SK-N-SH (cell line): ENCODE measurements at regions not wholly inside any gene's neighbourhood (a gene's known extent, or its start where the extent isn't known, plus 50 kb on each side); places are given as distances from the start of the nearest gene placed in this dataset.

Experiments
- CTCF ChIA-PET: fragments of 300-600, 350-600 bp; formaldehyde crosslinking; extraction: SDS; loops from one replicate; lab custom pipeline; 2021; lab: Yijun Ruan, JAX
- POLR2A ChIA-PET: fragments of 350-600 bp; sonication (Branson Sonifier 250); formaldehyde crosslinking; extraction: SDS; loops from one replicate; lab custom pipeline; 2020; ENCODE audit warnings: antibody characterized with exemption, inconsistent platforms; lab: Yijun Ruan, JAX
- DNase-seq: peaks from one replicate; pipeline ENCODE4 v3.0.0; 2012
- H2AFZ ChIP-seq: fragments of 200-600 bp; sonication (generic); 2 replicates; pipeline ENCODE4 v1.8.1; 2016; ENCODE audit warnings: antibody characterized with exemption, mild to moderate bottlenecking, low read depth
- H3F3A ChIP-seq: fragments of 200-600 bp; sonication (generic); replicated peaks from 2 replicates; pipeline ENCODE3; 2016; ENCODE audit warnings: antibody characterized with exemption, mild to moderate bottlenecking; ENCODE audit not compliant: insufficient read depth
- H3K27ac ChIP-seq, 2 experiments: fragments of 200-500 bp in 1 of 2; fragments of 200-600 bp in 1 of 2; sonication (Bioruptor generic) in 1 of 2; sonication (generic), shearing (Covaris generic) in 1 of 2; 2 replicates each; pipeline versions ENCODE4 v1.5.1 to v1.6.1; 2014 to 2016; ENCODE audit warnings: low read depth in 2 of 2, inconsistent platforms in 1 of 2, low read length in 1 of 2, mild to moderate bottlenecking in 1 of 2, mixed read lengths in 1 of 2
- H3K27me3 ChIP-seq: fragments of 200-600 bp; sonication (generic), shearing (Covaris generic); 2 replicates; pipeline ENCODE4 v1.6.1; 2016; ENCODE audit warnings: mixed run types; ENCODE audit not compliant: insufficient read depth
- H3K36me3 ChIP-seq, 2 experiments: fragments of 200-500 bp in 1 of 2; fragments of 200-600 bp in 1 of 2; sonication (Bioruptor generic) in 1 of 2; sonication (generic) in 1 of 2; replicated peaks in 1 of 2; 2 replicates each; pipeline versions ENCODE3 to v1.5.1; 2014 to 2016; ENCODE audit warnings: low read length in 1 of 2, mild to moderate bottlenecking in 1 of 2; ENCODE audit not compliant: insufficient read depth in 2 of 2, control insufficient read depth in 1 of 2
- H3K4me1 ChIP-seq, 2 experiments: fragments of 200-500 bp in 1 of 2; fragments of 200-600 bp in 1 of 2; sonication (Bioruptor generic) in 1 of 2; sonication (generic), shearing (Covaris generic) in 1 of 2; 2 replicates each; pipeline versions ENCODE4 v1.5.1 to v1.6.1; 2014 to 2016; ENCODE audit warnings: low read depth in 1 of 2, low read length in 1 of 2, mixed run types in 1 of 2; ENCODE audit not compliant: insufficient read depth in 2 of 2, control insufficient read depth in 1 of 2
- H3K4me2 ChIP-seq: fragments of 200-600 bp; sonication (generic), shearing (Covaris generic); 2 replicates; pipeline ENCODE4 v1.6.1; 2017; ENCODE audit warnings: mixed run types
- H3K4me3 ChIP-seq, 2 experiments: fragments of 200-500 bp in 1 of 2; fragments of 200-600 bp in 1 of 2; sonication (Bioruptor generic) in 1 of 2; sonication (generic), shearing (Covaris generic) in 1 of 2; 2 replicates each; pipeline versions ENCODE4 v1.5.1 to v1.8.1; 2014 to 2016; ENCODE audit warnings: low read depth in 2 of 2, inconsistent platforms in 1 of 2, low read length in 1 of 2, mild to moderate bottlenecking in 1 of 2, mixed read lengths in 1 of 2, moderate library complexity in 1 of 2
- H3K79me2 ChIP-seq: fragments of 200-600 bp; sonication (generic); 2 replicates; pipeline ENCODE4 v1.8.1; 2017; ENCODE audit warnings: mild to moderate bottlenecking; ENCODE audit not compliant: insufficient read depth
- H3K9ac ChIP-seq: fragments of 200-600 bp; sonication (generic); 2 replicates; pipeline ENCODE4 v1.6.1; 2017; ENCODE audit warnings: mixed run types
- H3K9me2 ChIP-seq: fragments of 200-600 bp; sonication (generic); 2 replicates; pipeline ENCODE4 v1.6.1; 2017; ENCODE audit warnings: mixed run types
- H3K9me3 ChIP-seq: fragments of 200-600 bp; sonication (generic); 2 replicates; pipeline ENCODE4 v1.6.1; 2017; ENCODE audit warnings: mixed run types, mild to moderate bottlenecking, moderate library complexity
- H4K20me1 ChIP-seq: fragments of 200-600 bp; sonication (generic); 2 replicates; pipeline ENCODE4 v1.6.1; 2017; ENCODE audit warnings: mild to moderate bottlenecking, mixed run types; ENCODE audit not compliant: insufficient read depth
- CHD2 ChIP-seq: fragments of 150-350 bp; IDR thresholded peaks from 2 replicates; pipeline ENCODE4 v1.6.1; 2018; ENCODE audit warnings: low read length; ENCODE audit not compliant: partially characterized antibody
- EP300 ChIP-seq, 2 experiments: IDR thresholded peaks; 2 replicates each; pipeline versions ENCODE4 v1.4.0 to v1.6.1; 2012; ENCODE audit warnings: borderline replicate concordance in 1 of 2, low read depth in 1 of 2, low read length in 1 of 2
- FOSL2 ChIP-seq: IDR thresholded peaks from 2 replicates; pipeline ENCODE4 v1.4.0; 2012; ENCODE audit warnings: low read depth, mild to moderate bottlenecking, moderate library complexity, borderline replicate concordance
- GABPA ChIP-seq: IDR thresholded peaks from 2 replicates; pipeline ENCODE4 v1.4.0; 2012; ENCODE audit warnings: low read depth, mild to moderate bottlenecking
- JUND ChIP-seq: IDR thresholded peaks from 2 replicates; pipeline ENCODE4 v1.4.0; 2012
- MEF2A ChIP-seq: IDR thresholded peaks from 2 replicates; pipeline ENCODE4 v1.4.0; 2012; ENCODE audit warnings: low read depth, borderline replicate concordance
- MXI1 ChIP-seq: IDR thresholded peaks from 2 replicates; pipeline ENCODE4 v1.6.1; 2012; ENCODE audit warnings: mild to moderate bottlenecking, low read depth, low read length, improper control_type of control experiment
- NFIC ChIP-seq: IDR thresholded peaks from 2 replicates; pipeline ENCODE4 v1.4.0; 2012; ENCODE audit warnings: borderline replicate concordance
- NRF1 ChIP-seq: IDR thresholded peaks from 2 replicates; pipeline ENCODE4 v1.6.1; 2012; ENCODE audit warnings: low read depth, mild to moderate bottlenecking, low read length
- POLR2AphosphoS5 ChIP-seq: IDR thresholded peaks from 2 replicates; pipeline ENCODE4 v1.6.1; 2012; ENCODE audit warnings: low read depth, low read length
- RAD21 ChIP-seq: IDR thresholded peaks from 2 replicates; pipeline ENCODE4 v1.6.1; 2012; ENCODE audit warnings: mild to moderate bottlenecking, low read length
- RCOR1 ChIP-seq: fragments of 150-350 bp; IDR thresholded peaks from 2 replicates; pipeline ENCODE4 v1.6.1; 2017; ENCODE audit warnings: antibody characterized with exemption, low read length
- RXRA ChIP-seq: IDR thresholded peaks from 2 replicates; pipeline ENCODE4 v1.4.0; 2012; ENCODE audit warnings: low read depth, mild to moderate bottlenecking, borderline replicate concordance
- SIN3A ChIP-seq: IDR thresholded peaks from 2 replicates; pipeline ENCODE4 v1.6.1; 2012; ENCODE audit warnings: low read depth, mild to moderate bottlenecking, low read length, moderate library complexity, borderline replicate concordance
- SMC3 ChIP-seq: IDR thresholded peaks from 2 replicates; pipeline ENCODE4 v1.6.1; 2012; ENCODE audit warnings: low read depth, low read length, improper control_type of control experiment
- YY1 ChIP-seq: IDR thresholded peaks from 2 replicates; pipeline ENCODE4 v1.4.0; 2012; ENCODE audit warnings: low read depth, mild to moderate bottlenecking
- WGBS: methylation state at CpG from one replicate; pipeline ENCODE4 v1.1.6; 2017; ENCODE audit warnings: low lambda C conversion rate; 5-methylcytosine and 5-hydroxymethylcytosine counted together
- TF ChIP-seq, protein P1 (sequence below): IDR thresholded peaks from 2 replicates; pipeline ENCODE4; 2012
- TF ChIP-seq, protein P2 (sequence below): fragments of 150-350 bp; IDR thresholded peaks from 2 replicates; pipeline ENCODE4 v1.6.1; 2017; ENCODE audit warnings: antibody characterized with exemption, low read length, low read depth, borderline replicate concordance
- TF ChIP-seq, protein P3 (sequence below): IDR thresholded peaks from 2 replicates; pipeline ENCODE4 v1.4.0; 2012; ENCODE audit warnings: low read depth
- TF ChIP-seq, protein P4 (sequence below): IDR thresholded peaks from 2 replicates; pipeline ENCODE4 v1.4.0; 2012; ENCODE audit warnings: low read depth, borderline replicate concordance
- TF ChIP-seq, protein P5 (sequence below): fragments of 150-350 bp; IDR thresholded peaks from 2 replicates; pipeline ENCODE4 v1.6.1; 2016; ENCODE audit warnings: mild to moderate bottlenecking, low read depth, low read length
- TF ChIP-seq, protein P6 (sequence below): IDR thresholded peaks from 2 replicates; pipeline ENCODE4 v1.6.1; 2012; ENCODE audit warnings: mild to moderate bottlenecking, low read depth, low read length, moderate library complexity

DNA sequence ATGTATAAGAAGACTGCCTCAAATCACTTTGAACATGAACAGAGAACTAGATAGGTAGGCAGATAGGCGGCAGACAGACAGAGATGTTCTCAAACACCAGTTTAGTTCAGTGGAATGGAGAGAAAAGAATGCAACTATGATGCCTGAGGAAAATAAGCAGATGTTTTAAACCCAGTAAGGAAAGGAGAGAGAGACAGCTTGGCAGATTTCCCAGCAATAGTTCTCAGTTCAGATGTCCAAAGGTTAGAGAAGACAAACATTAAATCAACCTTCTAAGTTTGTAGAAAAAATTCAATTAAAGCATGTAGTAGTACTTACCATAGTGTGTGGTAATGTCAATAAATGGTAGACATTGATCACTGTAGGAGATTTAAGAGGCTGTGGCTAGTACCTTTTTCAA, 209.6 kb upstream of the PFN2 start (continued):
- TF ChIP-seq POLR2AphosphoS5 (peak; percentile 46; the same call in 1 of the 2 replicates), NRF1 (no peak), SMC3 (no peak), GABPA (no peak), EP300 (IDR thresholded peaks at IDR 0.05; ENCODE audit: borderline replicate concordance in 1 of 2, low read depth in 1 of 2, low read length in 1 of 2) (peak; percentile 55 to 64; a peak in 2 of 4 replicates), CHD2 (no peak)
- TF ChIP-seq, protein P1, sequence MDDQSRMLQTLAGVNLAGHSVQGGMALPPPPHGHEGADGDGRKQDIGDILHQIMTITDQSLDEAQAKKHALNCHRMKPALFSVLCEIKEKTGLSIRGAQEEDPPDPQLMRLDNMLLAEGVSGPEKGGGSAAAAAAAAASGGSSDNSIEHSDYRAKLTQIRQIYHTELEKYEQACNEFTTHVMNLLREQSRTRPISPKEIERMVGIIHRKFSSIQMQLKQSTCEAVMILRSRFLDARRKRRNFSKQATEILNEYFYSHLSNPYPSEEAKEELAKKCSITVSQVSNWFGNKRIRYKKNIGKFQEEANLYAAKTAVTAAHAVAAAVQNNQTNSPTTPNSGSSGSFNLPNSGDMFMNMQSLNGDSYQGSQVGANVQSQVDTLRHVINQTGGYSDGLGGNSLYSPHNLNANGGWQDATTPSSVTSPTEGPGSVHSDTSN: peak; percentile 84
- TF ChIP-seq, protein P2, sequence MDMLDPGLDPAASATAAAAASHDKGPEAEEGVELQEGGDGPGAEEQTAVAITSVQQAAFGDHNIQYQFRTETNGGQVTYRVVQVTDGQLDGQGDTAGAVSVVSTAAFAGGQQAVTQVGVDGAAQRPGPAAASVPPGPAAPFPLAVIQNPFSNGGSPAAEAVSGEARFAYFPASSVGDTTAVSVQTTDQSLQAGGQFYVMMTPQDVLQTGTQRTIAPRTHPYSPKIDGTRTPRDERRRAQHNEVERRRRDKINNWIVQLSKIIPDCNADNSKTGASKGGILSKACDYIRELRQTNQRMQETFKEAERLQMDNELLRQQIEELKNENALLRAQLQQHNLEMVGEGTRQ: no peak

DNA sequence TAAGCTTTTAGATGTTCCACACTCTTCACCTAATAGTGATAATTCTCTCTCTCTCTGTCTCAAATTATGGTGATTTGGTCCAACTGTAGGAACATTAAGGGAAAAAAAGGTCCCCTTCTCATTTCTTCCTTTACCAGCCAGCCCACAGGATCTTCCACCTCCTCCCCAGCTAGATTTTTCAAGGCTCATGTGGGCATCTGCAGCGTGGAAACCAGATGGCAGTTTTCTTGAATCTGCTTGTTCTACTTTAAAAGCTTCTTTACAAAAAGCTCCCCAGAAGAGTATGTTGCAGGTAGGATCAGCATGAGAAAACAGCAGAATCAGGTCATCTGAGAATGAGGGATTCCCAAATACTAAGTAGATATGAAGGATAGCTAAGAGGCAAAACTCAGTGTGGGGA, 208.6 kb upstream of the PFN2 start:
- Histone ChIP-seq H3K9me2 (no peaks in the 10 kb centered on the region), H3K9ac (no peak overlapping the region), H3K4me1 (peaks cover 5 to 14% of the 10 kb centered on the region in 2 experiments; a peak in 2 of 4 replicates), H3K4me2 (no peak overlapping the region), H3K9me3 (no peaks in the 10 kb centered on the region), H3F3A (peaks cover 15% of the 10 kb centered on the region), H3K4me3 (no peak overlapping the region), H3K36me3 (no peaks in the 10 kb centered on the region), H3K27me3 (no peaks in the 10 kb centered on the region), H2AFZ (no peak overlapping the region), H4K20me1 (no peaks in the 10 kb centered on the region), H3K79me2 (no peaks in the 10 kb centered on the region), H3K27ac (peak overlapping the region in 1 of 2 experiments; percentile 84; a peak in 1 of 4 replicates)
- DNase-seq: no peak
- CTCF ChIA-PET: interaction anchor here (1.2 to 1.3 kb wide), 3 partner anchors 21 to 299 kb away, joined by 4 to 7 read pairs (median 7); no protein-coding TSS in a partner anchor
- POLR2A ChIA-PET: no interaction called here
- TF ChIP-seq RXRA (no peak), SIN3A (no peak), FOSL2 (no peak), RAD21 (no peak), NFIC (no peak), MXI1 (no peak), MEF2A (no peak), EP300 (IDR thresholded peaks at IDR 0.05; ENCODE audit: borderline replicate concordance in 1 of 2, low read depth in 1 of 2, low read length in 1 of 2) (no peak), RCOR1 (no peak), CHD2 (no peak), JUND (no peak), YY1 (no peak), GABPA (no peak)
- TF ChIP-seq, protein P3, sequence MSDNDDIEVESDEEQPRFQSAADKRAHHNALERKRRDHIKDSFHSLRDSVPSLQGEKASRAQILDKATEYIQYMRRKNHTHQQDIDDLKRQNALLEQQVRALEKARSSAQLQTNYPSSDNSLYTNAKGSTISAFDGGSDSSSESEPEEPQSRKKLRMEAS: no peak
- TF ChIP-seq, protein P4, sequence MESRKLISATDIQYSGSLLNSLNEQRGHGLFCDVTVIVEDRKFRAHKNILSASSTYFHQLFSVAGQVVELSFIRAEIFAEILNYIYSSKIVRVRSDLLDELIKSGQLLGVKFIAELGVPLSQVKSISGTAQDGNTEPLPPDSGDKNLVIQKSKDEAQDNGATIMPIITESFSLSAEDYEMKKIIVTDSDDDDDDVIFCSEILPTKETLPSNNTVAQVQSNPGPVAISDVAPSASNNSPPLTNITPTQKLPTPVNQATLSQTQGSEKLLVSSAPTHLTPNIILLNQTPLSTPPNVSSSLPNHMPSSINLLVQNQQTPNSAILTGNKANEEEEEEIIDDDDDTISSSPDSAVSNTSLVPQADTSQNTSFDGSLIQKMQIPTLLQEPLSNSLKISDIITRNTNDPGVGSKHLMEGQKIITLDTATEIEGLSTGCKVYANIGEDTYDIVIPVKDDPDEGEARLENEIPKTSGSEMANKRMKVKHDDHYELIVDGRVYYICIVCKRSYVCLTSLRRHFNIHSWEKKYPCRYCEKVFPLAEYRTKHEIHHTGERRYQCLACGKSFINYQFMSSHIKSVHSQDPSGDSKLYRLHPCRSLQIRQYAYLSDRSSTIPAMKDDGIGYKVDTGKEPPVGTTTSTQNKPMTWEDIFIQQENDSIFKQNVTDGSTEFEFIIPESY: no peak
- TF ChIP-seq, protein P2: no peak
- TF ChIP-seq, protein P5, sequence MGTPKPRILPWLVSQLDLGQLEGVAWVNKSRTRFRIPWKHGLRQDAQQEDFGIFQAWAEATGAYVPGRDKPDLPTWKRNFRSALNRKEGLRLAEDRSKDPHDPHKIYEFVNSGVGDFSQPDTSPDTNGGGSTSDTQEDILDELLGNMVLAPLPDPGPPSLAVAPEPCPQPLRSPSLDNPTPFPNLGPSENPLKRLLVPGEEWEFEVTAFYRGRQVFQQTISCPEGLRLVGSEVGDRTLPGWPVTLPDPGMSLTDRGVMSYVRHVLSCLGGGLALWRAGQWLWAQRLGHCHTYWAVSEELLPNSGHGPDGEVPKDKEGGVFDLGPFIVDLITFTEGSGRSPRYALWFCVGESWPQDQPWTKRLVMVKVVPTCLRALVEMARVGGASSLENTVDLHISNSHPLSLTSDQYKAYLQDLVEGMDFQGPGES: no peak
- TF ChIP-seq, protein P6, sequence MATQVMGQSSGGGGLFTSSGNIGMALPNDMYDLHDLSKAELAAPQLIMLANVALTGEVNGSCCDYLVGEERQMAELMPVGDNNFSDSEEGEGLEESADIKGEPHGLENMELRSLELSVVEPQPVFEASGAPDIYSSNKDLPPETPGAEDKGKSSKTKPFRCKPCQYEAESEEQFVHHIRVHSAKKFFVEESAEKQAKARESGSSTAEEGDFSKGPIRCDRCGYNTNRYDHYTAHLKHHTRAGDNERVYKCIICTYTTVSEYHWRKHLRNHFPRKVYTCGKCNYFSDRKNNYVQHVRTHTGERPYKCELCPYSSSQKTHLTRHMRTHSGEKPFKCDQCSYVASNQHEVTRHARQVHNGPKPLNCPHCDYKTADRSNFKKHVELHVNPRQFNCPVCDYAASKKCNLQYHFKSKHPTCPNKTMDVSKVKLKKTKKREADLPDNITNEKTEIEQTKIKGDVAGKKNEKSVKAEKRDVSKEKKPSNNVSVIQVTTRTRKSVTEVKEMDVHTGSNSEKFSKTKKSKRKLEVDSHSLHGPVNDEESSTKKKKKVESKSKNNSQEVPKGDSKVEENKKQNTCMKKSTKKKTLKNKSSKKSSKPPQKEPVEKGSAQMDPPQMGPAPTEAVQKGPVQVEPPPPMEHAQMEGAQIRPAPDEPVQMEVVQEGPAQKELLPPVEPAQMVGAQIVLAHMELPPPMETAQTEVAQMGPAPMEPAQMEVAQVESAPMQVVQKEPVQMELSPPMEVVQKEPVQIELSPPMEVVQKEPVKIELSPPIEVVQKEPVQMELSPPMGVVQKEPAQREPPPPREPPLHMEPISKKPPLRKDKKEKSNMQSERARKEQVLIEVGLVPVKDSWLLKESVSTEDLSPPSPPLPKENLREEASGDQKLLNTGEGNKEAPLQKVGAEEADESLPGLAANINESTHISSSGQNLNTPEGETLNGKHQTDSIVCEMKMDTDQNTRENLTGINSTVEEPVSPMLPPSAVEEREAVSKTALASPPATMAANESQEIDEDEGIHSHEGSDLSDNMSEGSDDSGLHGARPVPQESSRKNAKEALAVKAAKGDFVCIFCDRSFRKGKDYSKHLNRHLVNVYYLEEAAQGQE: no peak
- WGBS: 100% methylated on average over 1 of the region's 1 CpG
